Esophagus muscularis mucosa (tissue), 4 donors: ENCODE measurements at regions not wholly inside any gene's neighbourhood (a gene's known extent, or its start where the extent isn't known, plus 50 kb on each side); places are given as distances from the start of the nearest gene placed in this dataset.

Experiments
- CTCF ChIP-seq, 3 experiments: fragments of 200-600 bp in 2 of 3; fragments of 450-650 bp in 1 of 3; sonication (generic) in 2 of 3; IDR thresholded peaks; one replicate each; pipeline ENCODE4 v1.5.1; 2017 to 2019; ENCODE audit warnings: antibody characterized with exemption in 3 of 3, mild to moderate bottlenecking in 2 of 3, moderate library complexity in 1 of 3
- EP300 ChIP-seq: sonication (generic); formaldehyde crosslinking; IDR thresholded peaks from one replicate; pipeline ENCODE4 v1.6.1; 2017; ENCODE audit warnings: antibody characterized with exemption
- POLR2A ChIP-seq: fragments of 450-650 bp; IDR thresholded peaks from one replicate; pipeline ENCODE4 v1.6.1; 2017; ENCODE audit warnings: antibody characterized with exemption, moderate library complexity, mild to moderate bottlenecking, low read depth

GRCh38 chr5:87966213-87966612, 302.4 kb downstream of the TMEM161B start:
- TF ChIP-seq EP300 (no peak), CTCF (IDR thresholded peaks at IDR 0.05) (no peak), POLR2A (no peak)
